GM12878 (cell line): ENCODE measurements at regions not wholly inside any gene's neighbourhood (a gene's known extent, or its start where the extent isn't known, plus 50 kb on each side); places are given as distances from the start of the nearest gene placed in this dataset.

Source experiments
- ATAC-seq: fragments of 200-7000 bp; cut with Tn5 transposase; 3 replicates; pipeline ENCODE4 v1.9.1; 2020; ENCODE audit warnings: mild to moderate bottlenecking, moderate library complexity
- BruUV-seq: library from RNA; stranded (reverse); fragments of 400-500 nt; replicated peaks from 2 replicates; lab custom pipeline; 2021; lab: Mats Ljungman, UMichigan
- CTCF ChIA-PET: fragments of 300-600 bp; sonication (Branson Sonifier 250); formaldehyde crosslinking; extraction: SDS; loops from one replicate; lab custom pipeline; 2021; ENCODE audit warnings: inconsistent platforms; lab: Yijun Ruan, JAX
- POLR2A ChIA-PET: fragments of 350-600 bp; formaldehyde crosslinking; extraction: SDS; loops from one replicate; lab custom pipeline; 2021; ENCODE audit warnings: inconsistent platforms; lab: Charles Lee
- RAD21 ChIA-PET: fragments of 300-600 bp; sonication (Branson Sonifier 250); formaldehyde crosslinking; loops from one replicate; lab custom pipeline; 2023; ENCODE audit warnings: antibody characterized with exemption; ENCODE audit not compliant: unreplicated experiment; lab: Charles Lee
- SMC1A ChIA-PET: fragments of 300-600 bp; sonication (Branson Sonifier 250); formaldehyde crosslinking; loops from one replicate; lab custom pipeline; 2023; ENCODE audit not compliant: unreplicated experiment, uncharacterized antibody; lab: Charles Lee
- DNase-seq: peaks from one replicate; pipeline ENCODE4 v3.0.0-alpha.2; 2011; ENCODE audit warnings: low read depth, low spot score
- FAIRE-seq: peaks from 3 replicates; lab custom pipeline; 2011; peaks lifted over from hg19 to GRCh38; lab: Jason Lieb, UNC
- H2AFZ ChIP-seq: 2 replicates; pipeline ENCODE4 v1.6.0; 2011; ENCODE audit warnings: low read depth, low read length, control low read depth; ENCODE audit not compliant: control insufficient read depth
- H3K27ac ChIP-seq: 2 replicates; pipeline ENCODE4 v1.5.1; 2011; ENCODE audit warnings: control low read depth; ENCODE audit not compliant: control insufficient read depth, insufficient read depth
- H3K27me3 ChIP-seq, 2 experiments: replicated peaks in 1 of 2; 2 replicates each; pipeline versions ENCODE4 v1.6.0 to v1.6.1; 2011; ENCODE audit warnings: low read length in 1 of 2; ENCODE audit not compliant: control insufficient read depth in 2 of 2, insufficient read depth in 2 of 2
- H3K36me3 ChIP-seq, 2 experiments: 2 replicates each; pipeline ENCODE4 v1.5.1; 2011; ENCODE audit warnings: low read length in 1 of 2; ENCODE audit not compliant: control insufficient read depth in 2 of 2, insufficient read depth in 2 of 2
- H3K4me1 ChIP-seq: 2 replicates; pipeline ENCODE4 v1.6.1; 2011; ENCODE audit warnings: mild to moderate bottlenecking, low read length, moderate library complexity, mixed read lengths; ENCODE audit not compliant: control insufficient read depth, insufficient read depth
- H3K4me2 ChIP-seq: 2 replicates; pipeline ENCODE4 v1.6.0; 2011; ENCODE audit warnings: control low read depth; ENCODE audit not compliant: control insufficient read depth, insufficient read depth
- H3K4me3 ChIP-seq: fragments of 200-600 bp; sonication (generic); 2 replicates; pipeline ENCODE4 v1.5.1; 2016
- H3K79me2 ChIP-seq: 2 replicates; pipeline ENCODE4 v1.6.0; 2011; ENCODE audit warnings: low read length; ENCODE audit not compliant: control insufficient read depth, insufficient read depth
- H3K9ac ChIP-seq: 2 replicates; pipeline ENCODE4 v1.8.0; 2011; ENCODE audit warnings: low read length, control low read depth, mixed read lengths; ENCODE audit not compliant: control insufficient read depth, insufficient read depth
- H3K9me3 ChIP-seq: replicated peaks from 3 replicates; pipeline ENCODE4 v1.5.1; 2011; ENCODE audit warnings: mild to moderate bottlenecking, low read length; ENCODE audit not compliant: control insufficient read depth, insufficient read depth
- H4K20me1 ChIP-seq: 2 replicates; pipeline ENCODE4 v1.6.0; 2011; ENCODE audit not compliant: control insufficient read depth, insufficient read depth
- ASH2L ChIP-seq: fragments of 300-600, 200-600 bp; sonication (generic); IDR thresholded peaks from 2 replicates; pipeline ENCODE4 v1.6.1; 2017; ENCODE audit warnings: low read depth, mild to moderate bottlenecking, borderline replicate concordance
- ATF2 ChIP-seq: IDR thresholded peaks from 2 replicates; pipeline ENCODE4 v1.6.1; 2012; ENCODE audit warnings: low read length, inconsistent platforms
- CHD1 ChIP-seq: IDR thresholded peaks from 2 replicates; pipeline ENCODE4 v1.6.1; 2012; ENCODE audit warnings: low read depth, low read length, improper control_type of control experiment
- CREM ChIP-seq: IDR thresholded peaks from 2 replicates; pipeline ENCODE4 v1.6.1; 2014; ENCODE audit warnings: antibody characterized with exemption, low read depth
- MTA2 ChIP-seq: fragments of 450-650 bp; IDR thresholded peaks from 2 replicates; pipeline ENCODE4 v1.6.1; 2016; ENCODE audit warnings: low read depth, mild to moderate bottlenecking, moderate library complexity
- MYB ChIP-seq: fragments of 150-350 bp; IDR thresholded peaks from 2 replicates; pipeline ENCODE4 v1.6.1; 2014; ENCODE audit warnings: mild to moderate bottlenecking, low read depth, low read length, borderline replicate concordance
- PAX8 ChIP-seq: fragments of 450-650 bp; IDR thresholded peaks from 2 replicates; pipeline ENCODE4 v1.6.1; 2017; ENCODE audit warnings: mild to moderate bottlenecking, moderate library complexity
- RAD21 ChIP-seq: IDR thresholded peaks from 2 replicates; pipeline ENCODE4 v1.6.1; 2011; ENCODE audit warnings: mild to moderate bottlenecking, low read depth, low read length, moderate library complexity; ENCODE audit not compliant: insufficient read depth
- RAD51 ChIP-seq: fragments of 450-650 bp; IDR thresholded peaks from 2 replicates; pipeline ENCODE4 v1.6.1; 2016; ENCODE audit warnings: moderate library complexity, mild to moderate bottlenecking, inconsistent platforms
- RELA ChIP-seq: fragments of 450-650 bp; IDR thresholded peaks from 2 replicates; pipeline ENCODE4 v1.8.0; 2014; ENCODE audit warnings: borderline replicate concordance; ENCODE audit not compliant: partially characterized antibody
- TCF7 ChIP-seq: IDR thresholded peaks from 2 replicates; pipeline ENCODE4 v1.6.1; 2014; ENCODE audit warnings: antibody characterized with exemption, borderline replicate concordance
- USF2 ChIP-seq: IDR thresholded peaks from 2 replicates; pipeline ENCODE4 v1.6.1; 2011; ENCODE audit warnings: low read depth, low read length, improper control_type of control experiment, borderline replicate concordance
- YY1 ChIP-seq: IDR thresholded peaks from 2 replicates; pipeline ENCODE4 v1.6.1; 2011; ENCODE audit warnings: low read depth, mild to moderate bottlenecking, low read length
- WGBS: methylation state at CpG from one replicate; pipeline ENCODE4 v1.1.6; 2016; ENCODE audit warnings: low lambda C conversion rate; ENCODE audit not compliant: insufficient replicate concordance, insufficient coverage; ENCODE audit errors: missing lambda C conversion rate; 5-methylcytosine and 5-hydroxymethylcytosine counted together
- in situ Hi-C: fragments of 300-500 bp; cut with MboI; formaldehyde crosslinking; loops from 9 replicates; pipeline ENCODE4 v1.14.3; 2018; ENCODE audit warnings: mixed read lengths
- intact Hi-C: fragments of 100-400 bp; cut with micrococcal nuclease; formaldehyde crosslinking; loops from one replicate; pipeline ENCODE4 v1.14.2; 2022; ENCODE audit not compliant: unreplicated experiment

DNA sequence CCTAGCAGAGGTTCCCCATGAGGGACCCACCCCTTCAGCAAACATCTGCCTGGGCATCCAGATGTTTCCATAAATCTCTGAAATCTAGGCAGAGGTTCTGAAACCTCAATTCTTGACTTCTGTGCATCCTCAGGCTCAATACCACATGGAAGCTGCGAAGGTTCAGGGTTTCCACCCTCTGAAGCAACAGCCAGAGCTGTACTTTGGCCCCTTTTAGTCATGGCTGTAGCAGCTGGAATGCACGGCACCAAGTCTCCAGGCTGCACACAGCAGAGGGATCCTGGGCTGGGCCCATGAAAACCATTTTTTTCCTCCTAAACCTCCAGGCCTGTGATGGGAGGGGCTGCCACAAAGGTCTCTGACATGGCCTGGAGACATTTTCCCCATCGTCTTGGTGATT, 93.0 kb upstream of the FIGN start:
- in situ Hi-C loops, result no loop called here
- CTCF ChIA-PET, result interaction anchor here (1.6 kb wide), 1 partner anchor 232 kb away, joined by 5 read pairs; no protein-coding TSS in a partner anchor

More for the DNA sequence above, 93.0 kb upstream of the FIGN start:
- Histone ChIP-seq H3K27ac (no peak overlapping the region), H3K4me1 (no peaks in the 10 kb centered on the region), H3K9ac (no peak overlapping the region), H4K20me1 (no peaks in the 10 kb centered on the region), H3K27me3 (no peaks in the 10 kb centered on the region), H3K9me3 (no peaks in the 10 kb centered on the region), H3K36me3 (no peaks in the 10 kb centered on the region), H2AFZ (no peak overlapping the region), H3K79me2 (no peaks in the 10 kb centered on the region), H3K4me2 (no peak overlapping the region), H3K4me3 (no peak overlapping the region)
- WGBS, result 0% methylated on average over 3 of the region's 3 CpGs
- no peak for DNase-seq
- ChIA-PET POLR2A (no interaction called here), SMC1A (no interaction called here)
- no peak for FAIRE-seq
- intact Hi-C loops, result no loop called here
- TF ChIP-seq TCF7 (no peak), CHD1 (no peak), RELA (no peak), ATF2 (no peak), YY1 (no peak), MYB (no peak), RAD21 (no peak), RAD51 (no peak), USF2 (no peak), MTA2 (no peak), ASH2L (no peak), PAX8 (no peak), CREM (no peak)
- TF ChIP-seq, all 136 proteins: peak for 0
- no peak for ATAC-seq
- BruUV-seq, result no TSS peak
- RAD21 ChIA-PET, result no interaction called here
